ENCODE measurements at regions not wholly inside any gene's neighbourhood (a gene's known extent, or its start where the extent isn't known, plus 50 kb on each side); places are given as distances from the start of the nearest gene placed in this dataset.

- DNase-seq, result no peak
Observed at GRCh38 chr12:107283652-107284051, 190.3 kb upstream of the CRY1 start.

DNA sequence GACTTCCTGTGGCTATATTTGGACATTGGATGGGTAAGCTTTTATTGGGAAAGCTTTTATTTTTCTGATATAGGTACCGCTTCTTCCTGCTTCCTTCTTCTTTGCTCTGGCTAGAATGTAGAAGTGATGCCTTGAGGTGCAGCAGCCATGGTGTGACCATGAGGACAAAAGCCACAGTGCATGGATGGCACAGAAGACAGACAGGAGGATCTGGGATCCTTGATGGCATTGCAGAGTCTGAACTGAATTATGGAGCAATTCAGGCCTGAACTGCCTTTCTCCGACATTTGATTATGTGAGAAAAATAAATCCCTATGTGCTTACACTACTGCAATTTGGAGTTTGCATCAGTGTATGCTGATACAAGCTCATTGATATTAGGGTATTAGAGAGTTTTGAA is 191.3 kb upstream of the CRY1 start:
- no peak for DNase-seq

- no peak for DNase-seq
Observed at GRCh38 chr12:107287436-107288413, 194.4 kb upstream of the CRY1 start.

DNA sequence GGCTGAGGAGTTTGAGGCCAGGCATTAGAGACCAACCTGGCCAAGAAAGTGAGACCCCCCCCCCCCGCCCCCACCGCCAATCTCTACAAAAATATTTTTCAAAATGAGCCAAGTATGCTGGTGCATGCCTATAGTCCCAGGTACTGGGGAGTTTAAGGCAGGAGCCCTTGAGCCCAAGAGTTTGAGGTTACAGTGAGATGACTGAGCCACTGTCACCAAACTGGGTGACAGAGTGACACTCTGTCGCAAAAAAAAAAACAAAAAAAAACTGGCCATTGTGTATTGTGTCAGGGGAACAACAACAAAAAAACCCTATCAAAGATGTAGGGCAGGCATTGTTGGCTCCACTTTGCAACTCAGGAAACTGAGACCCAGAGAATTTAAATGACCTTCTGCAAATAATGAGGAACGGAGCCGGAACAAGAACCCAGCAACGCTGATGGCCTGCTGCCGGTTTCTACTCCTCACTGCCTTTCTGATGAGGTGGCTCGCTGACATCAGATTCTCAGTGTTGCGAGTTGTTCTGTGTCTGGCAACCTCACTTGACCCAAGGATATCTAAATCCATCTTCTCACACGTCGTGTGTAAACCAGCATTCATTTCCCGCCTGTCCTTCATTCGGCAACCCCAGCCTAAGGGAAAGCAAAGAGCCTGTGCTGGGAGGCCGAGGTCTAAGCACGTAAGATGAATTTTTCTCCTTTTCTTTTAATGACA is 195.2 kb upstream of the CRY1 start:
- no peak for DNase-seq

DNA sequence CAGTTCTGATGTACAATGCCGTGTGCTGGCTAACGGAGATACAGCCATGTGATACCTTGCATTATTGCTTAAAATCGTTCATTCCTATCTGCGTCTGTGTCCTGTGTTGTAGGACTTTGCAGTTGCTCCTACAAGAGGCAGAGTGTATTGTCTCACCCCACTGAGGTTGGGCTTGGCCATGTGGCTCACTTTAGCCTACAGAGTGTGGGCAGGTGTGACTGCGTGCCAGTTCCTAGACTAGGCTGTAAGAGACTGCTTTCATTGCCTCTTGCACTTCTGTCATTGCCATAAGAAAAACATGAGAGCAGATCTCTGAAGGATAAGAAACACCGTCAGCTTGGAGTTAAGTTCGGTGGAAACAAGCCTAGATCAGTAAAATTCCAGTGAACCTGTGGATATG is 197.7 kb upstream of the CRY1 start:
- no peak for DNase-seq

- no peak for DNase-seq
Observed at GRCh38 chr12:107296681-107297089, 203.3 kb upstream of the CRY1 start.

DNA sequence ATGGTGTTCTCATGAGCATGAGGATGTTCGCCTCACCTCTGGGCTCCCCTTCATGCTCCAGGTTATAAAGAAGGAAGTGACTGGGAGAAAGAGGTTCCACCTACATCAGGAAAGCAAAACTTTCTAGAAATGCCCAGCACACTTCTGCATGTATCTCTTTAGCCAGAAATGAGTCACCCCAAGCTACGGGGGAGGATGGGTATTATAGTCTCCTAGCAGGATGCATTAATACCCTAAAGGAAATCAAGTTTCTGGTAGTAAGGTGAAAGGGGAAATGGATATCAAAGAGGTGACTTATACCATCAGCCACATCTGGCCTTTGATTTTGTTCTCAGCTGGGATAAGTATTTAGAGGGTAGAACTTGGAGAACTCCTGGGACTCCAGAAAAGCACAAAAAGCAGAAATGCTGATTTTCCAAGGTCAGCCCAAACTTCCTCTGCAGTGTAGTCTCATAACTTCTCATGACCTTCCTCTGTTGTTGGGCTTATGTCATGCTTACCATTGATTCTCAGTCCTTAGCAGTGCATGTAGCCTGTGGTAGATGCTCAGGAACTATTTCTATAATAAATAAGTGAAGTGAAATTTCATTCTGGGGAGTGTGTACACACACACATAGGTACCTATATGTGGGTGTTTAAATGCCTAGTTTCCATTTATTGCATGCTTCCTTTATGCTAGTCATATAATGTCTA is 209.4 kb upstream of the CRY1 start:
- no peak for DNase-seq

GRCh38 chr12:107304588-107305532 is 211.5 kb upstream of the CRY1 start:
- no peak for DNase-seq

DNA sequence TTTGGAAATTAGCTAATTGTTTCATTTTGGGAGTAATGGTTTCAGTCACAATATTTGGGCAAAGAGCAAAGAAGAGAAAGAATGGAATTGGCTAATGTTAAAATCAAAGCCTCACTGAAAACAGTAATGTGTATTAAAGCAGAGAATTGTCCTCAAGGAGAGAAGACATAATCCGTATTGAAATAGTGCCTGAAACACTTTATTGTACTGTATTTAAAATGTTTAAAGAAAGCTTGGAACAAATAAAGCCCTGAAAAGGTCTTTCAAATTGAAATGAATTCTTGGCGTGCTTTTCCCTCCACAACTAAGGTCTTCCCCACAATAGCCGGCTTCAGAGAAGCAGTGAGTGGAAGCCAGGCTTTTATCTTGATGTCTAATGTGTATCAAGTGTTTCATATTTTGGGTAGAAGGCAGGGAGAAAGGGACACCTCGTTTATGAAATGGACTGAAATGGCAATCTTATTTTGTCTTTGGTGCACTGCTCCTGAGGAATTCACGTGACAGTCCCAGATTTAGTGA is 212.9 kb upstream of the CRY1 start:
- DNase-seq, result no peak

DNA sequence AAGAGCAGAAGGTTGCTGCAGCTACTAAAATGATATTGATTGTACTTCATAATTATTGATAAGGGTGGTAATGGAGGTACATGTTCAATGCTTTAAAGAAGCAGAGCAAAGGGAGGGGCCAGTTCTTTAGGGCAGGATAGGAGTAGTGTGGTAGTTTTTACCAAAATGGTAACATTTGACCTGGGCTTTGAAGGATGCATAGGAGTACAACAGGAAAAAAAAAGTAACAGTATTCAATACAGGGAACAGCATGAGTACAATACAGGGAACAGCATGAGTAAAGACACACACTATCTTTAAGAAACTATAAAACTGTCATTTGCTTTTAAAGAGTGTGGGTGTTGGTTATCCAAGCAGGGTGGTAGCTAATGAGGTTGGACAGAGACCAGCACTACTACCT is 215.0 kb upstream of the CRY1 start:
- no peak for DNase-seq

- DNase-seq, result no peak
Observed at GRCh38 chr12:107309020-107309419, 215.7 kb upstream of the CRY1 start.

- no peak for DNase-seq
Observed at GRCh38 chr12:107310621-107311020, 217.3 kb upstream of the CRY1 start.

GRCh38 chr12:107311682-107312081 is 218.3 kb upstream of the CRY1 start:
- no peak for DNase-seq

DNA sequence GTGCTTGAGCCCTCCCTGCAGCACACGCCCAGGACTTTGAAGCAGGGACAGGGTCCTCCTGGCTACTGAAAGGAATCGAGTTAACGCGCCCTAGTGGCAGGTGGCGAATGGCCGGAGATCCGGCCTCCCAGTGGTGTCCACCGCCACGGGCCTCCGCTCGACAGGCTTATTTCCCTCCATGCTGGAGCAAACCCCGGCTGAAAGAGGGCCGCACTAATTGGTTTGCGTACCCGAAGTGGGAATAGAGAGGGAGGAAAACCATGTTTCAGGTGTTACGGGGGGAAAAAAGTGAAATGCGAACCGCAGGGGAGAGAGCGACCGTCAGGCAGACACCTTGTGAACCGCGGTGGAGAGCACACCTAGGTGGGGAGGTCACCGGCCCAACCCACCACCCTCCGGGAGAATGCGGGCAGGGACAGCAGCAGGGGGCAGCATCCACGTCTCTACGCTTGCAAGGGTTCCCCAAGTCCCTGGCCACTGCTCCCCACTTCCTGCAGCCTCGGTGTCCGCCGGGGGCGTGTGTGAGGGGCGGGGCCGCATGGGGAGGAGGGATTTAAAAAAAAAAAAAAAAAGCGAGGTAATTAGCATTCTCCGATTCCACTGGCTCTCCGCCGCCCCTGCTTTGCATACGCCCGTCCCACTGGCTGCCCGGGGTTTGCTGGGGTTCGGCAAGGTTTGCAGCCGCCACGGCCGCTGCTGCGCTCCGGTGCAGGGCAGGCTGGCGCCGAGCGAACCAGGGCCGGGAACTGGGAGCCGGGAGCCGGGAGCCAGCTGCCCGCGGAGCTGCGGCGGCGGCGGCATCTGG is 224.6 kb upstream of the CRY1 start:
- DNase-seq, result peak; percentile 92

DNA sequence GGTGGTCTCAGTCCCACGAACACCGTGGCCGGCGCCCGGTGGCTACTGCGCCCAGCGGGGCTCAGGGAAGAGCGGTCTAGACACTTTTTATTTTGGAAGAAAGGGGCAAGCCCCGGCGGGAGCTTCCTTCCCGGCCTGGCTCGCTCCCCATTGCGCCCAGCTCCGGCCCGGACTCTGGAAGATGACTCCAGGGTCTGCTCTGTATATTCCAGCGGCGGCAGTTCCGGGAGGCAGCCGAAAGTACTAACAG is 225.1 kb upstream of the CRY1 start:
- peak; percentile 59 for DNase-seq

GRCh38 chr12:107318806-107319532 is 225.6 kb upstream of the CRY1 start:
- DNase-seq, result peak; percentile 48

DNA sequence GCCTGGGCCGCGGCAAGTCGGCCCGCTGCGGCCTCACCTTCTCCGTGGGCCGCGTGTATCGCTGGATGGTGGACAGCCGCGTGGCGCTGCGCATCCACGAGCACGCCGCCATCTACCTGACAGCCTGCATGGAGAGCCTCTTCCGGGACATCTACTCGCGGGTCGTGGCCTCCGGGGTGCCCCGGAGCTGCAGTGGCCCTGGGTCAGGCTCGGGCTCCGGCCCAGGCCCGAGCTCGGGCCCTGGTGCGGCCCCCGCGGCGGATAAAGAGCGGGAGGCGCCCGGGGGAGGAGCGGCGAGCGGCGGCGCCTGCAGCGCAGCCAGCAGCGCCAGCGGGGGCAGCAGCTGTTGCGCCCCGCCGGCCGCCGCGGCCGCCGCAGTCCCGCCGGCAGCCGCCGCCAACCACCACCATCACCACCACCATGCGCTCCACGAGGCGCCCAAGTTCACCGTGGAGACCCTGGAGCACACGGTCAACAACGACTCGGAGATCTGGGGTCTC is 226.2 kb upstream of the CRY1 start:
- peak; percentile 24 for DNase-seq

- peak; percentile 75 for DNase-seq
Observed at GRCh38 chr12:107320033-107320928, 226.9 kb upstream of the CRY1 start.

- peak; percentile 76 for DNase-seq
Observed at GRCh38 chr12:107320929-107321631, 227.7 kb upstream of the CRY1 start.

Measured in right hindlimb (tissue), 1 donor.